HCT116 (cell line): ENCODE measurements at regions not wholly inside any gene's neighbourhood (a gene's known extent, or its start where the extent isn't known, plus 50 kb on each side); places are given as distances from the start of the nearest gene placed in this dataset.

Source experiments
- ATAC-seq: fragments of 200-7000 bp; cut with Tn5 transposase; 2 replicates; pipeline ENCODE4 v1.9.1; 2020; ENCODE audit warnings: mild to moderate bottlenecking, moderate library complexity
- BruUV-seq: library from RNA; stranded (reverse); fragments of 400-500 nt; replicated peaks from 2 replicates; lab custom pipeline; 2021; lab: Mats Ljungman, UMichigan
- CTCF ChIA-PET: fragments of 300-600 bp; sonication (Branson Sonifier 250); formaldehyde crosslinking; loops from one replicate; lab custom pipeline; 2021; ENCODE audit warnings: antibody characterized with exemption; lab: Charles Lee
- POLR2A ChIA-PET: fragments of 300-600, 350-600 bp; sonication (Branson Sonifier 250); formaldehyde crosslinking; loops from one replicate; lab custom pipeline; 2021; ENCODE audit warnings: antibody characterized with exemption; lab: Charles Lee
- RAD21 ChIA-PET, 2 experiments: fragments of 300-600 bp; sonication (Branson Sonifier 250); formaldehyde crosslinking; loops; one replicate each; lab custom pipeline; 2023; ENCODE audit warnings: low total read pairs in 2 of 2; ENCODE audit not compliant: uncharacterized antibody in 2 of 2, unreplicated experiment in 2 of 2, low non-redundant PET in 1 of 2; lab: Charles Lee
- DNase-seq: peaks from one replicate; pipeline ENCODE4 v3.0.0-alpha.2; 2010; ENCODE audit warnings: low read depth, low spot score
- H2AFZ ChIP-seq: fragments of 200-600 bp; shearing (Covaris generic), sonication (generic); 2 replicates; pipeline ENCODE4 v1.6.1; 2017; ENCODE audit warnings: low read depth, mixed run types, mixed read lengths, antibody characterized with exemption, low read length; ENCODE audit not compliant: poor library complexity, severe bottlenecking
- H3K27ac ChIP-seq: 2 replicates; pipeline ENCODE4 v1.5.1; 2012; ENCODE audit warnings: low read depth, low read length
- H3K27me3 ChIP-seq: fragments of 200-600 bp; sonication (generic); 2 replicates; pipeline ENCODE4 v1.6.1; 2016; ENCODE audit warnings: mixed run types, low read length, mixed read lengths; ENCODE audit not compliant: insufficient read depth
- H3K36me3 ChIP-seq, 2 experiments: fragments of 200-500 bp in 1 of 2; fragments of 200-600 bp in 1 of 2; sonication (Bioruptor generic) in 1 of 2; sonication (generic) in 1 of 2; 2 replicates each; pipeline versions ENCODE4 v1.5.1 to v1.6.1; 2014 to 2016; ENCODE audit warnings: low read length in 2 of 2, inconsistent platforms in 1 of 2, mixed read lengths in 1 of 2, mixed run types in 1 of 2; ENCODE audit not compliant: insufficient read depth in 2 of 2, control insufficient read depth in 1 of 2
- H3K4me1 ChIP-seq, 2 experiments: fragments of 200-600 bp in 1 of 2; sonication (generic) in 1 of 2; 2 replicates each; pipeline versions ENCODE4 v1.5.1 to v1.6.1; 2012 to 2017; ENCODE audit warnings: low read length in 2 of 2, inconsistent platforms in 1 of 2, mild to moderate bottlenecking in 1 of 2, mixed read lengths in 1 of 2, mixed run types in 1 of 2, moderate library complexity in 1 of 2; ENCODE audit not compliant: insufficient read depth in 2 of 2, control insufficient read depth in 1 of 2
- H3K4me2 ChIP-seq: fragments of 200-600 bp; sonication (generic); 2 replicates; pipeline ENCODE4 v1.6.1; 2017; ENCODE audit warnings: mixed run types, low read length, mixed read lengths
- H3K4me3 ChIP-seq, 2 experiments: fragments of 200-600 bp in 1 of 2; sonication (generic) in 1 of 2; replicated peaks in 1 of 2; 2 replicates each; pipeline ENCODE4 v1.5.1; 2011 to 2016; ENCODE audit warnings: low read length in 2 of 2, control low read depth in 1 of 2, low read depth in 1 of 2, mild to moderate bottlenecking in 1 of 2, mixed read lengths in 1 of 2, mixed run types in 1 of 2
- H3K79me2 ChIP-seq: fragments of 200-600 bp; sonication (generic); 2 replicates; pipeline ENCODE4 v1.6.1; 2017; ENCODE audit warnings: mild to moderate bottlenecking, mixed run types, low read length, moderate library complexity, mixed read lengths; ENCODE audit not compliant: insufficient read depth
- H3K9ac ChIP-seq: fragments of 200-600 bp; sonication (generic); 2 replicates; pipeline ENCODE4 v1.6.1; 2016; ENCODE audit warnings: low read length, mixed read lengths
- H3K9me2 ChIP-seq: fragments of 200-600 bp; sonication (generic), shearing (Covaris generic); 2 replicates; pipeline ENCODE4 v1.6.1; 2017; ENCODE audit warnings: mixed run types, mild to moderate bottlenecking, moderate library complexity; ENCODE audit not compliant: insufficient read depth
- H3K9me3 ChIP-seq, 2 experiments: fragments of 200-500 bp in 1 of 2; fragments of 200-600 bp in 1 of 2; sonication (Bioruptor generic) in 1 of 2; sonication (generic) in 1 of 2; 2 replicates each; pipeline ENCODE4 v1.6.1; 2014 to 2017; ENCODE audit warnings: low read length in 2 of 2, mixed read lengths in 2 of 2, inconsistent platforms in 1 of 2, low read depth in 1 of 2, mild to moderate bottlenecking in 1 of 2, mixed run types in 1 of 2, moderate library complexity in 1 of 2; ENCODE audit not compliant: control insufficient read depth in 1 of 2, insufficient read depth in 1 of 2
- H4K20me1 ChIP-seq: fragments of 200-600 bp; sonication (generic), shearing (Covaris generic); 2 replicates; pipeline ENCODE4 v1.6.1; 2017; ENCODE audit warnings: mixed run types, mild to moderate bottlenecking, moderate library complexity; ENCODE audit not compliant: insufficient read depth
- CTCF ChIP-seq, 3 experiments: fragments of 200-600 bp in 1 of 3; sonication (generic) in 1 of 3; IDR thresholded peaks in 2 of 3; conservative IDR thresholded peaks in 1 of 3; 2 replicates each; pipeline ENCODE4 v1.5.1; 2012 to 2017; ENCODE audit warnings: low read depth in 2 of 3, low read length in 2 of 3, antibody characterized with exemption in 1 of 3, borderline replicate concordance in 1 of 3, control low read depth in 1 of 3, mild to moderate bottlenecking in 1 of 3, mixed read lengths in 1 of 3, mixed run types in 1 of 3, moderate library complexity in 1 of 3; ENCODE audit not compliant: insufficient read depth in 1 of 3
- EGR1 ChIP-seq: IDR thresholded peaks from 2 replicates; pipeline ENCODE4 v1.6.1; 2012; ENCODE audit warnings: low read depth
- ELF1 ChIP-seq: IDR thresholded peaks from 2 replicates; pipeline ENCODE4 v1.6.1; 2012; ENCODE audit warnings: low read depth, borderline replicate concordance
- EZH2 ChIP-seq: fragments of 200-600 bp; sonication (generic); IDR thresholded peaks from 2 replicates; pipeline ENCODE4 v1.6.1; 2017; ENCODE audit warnings: antibody characterized with exemption, mixed run types
- EZH2phosphoT487 ChIP-seq: fragments of 200-600 bp; IDR thresholded peaks from 2 replicates; pipeline ENCODE4 v1.6.1; 2018; ENCODE audit warnings: antibody characterized with exemption, borderline replicate concordance
- JUND ChIP-seq: IDR thresholded peaks from 2 replicates; pipeline ENCODE4 v1.6.1; 2012
- MAX ChIP-seq: IDR thresholded peaks from 2 replicates; pipeline ENCODE4 v1.6.1; 2012
- SIN3A ChIP-seq: IDR thresholded peaks from 2 replicates; pipeline ENCODE4 v1.6.1; 2012; ENCODE audit warnings: low read depth
- TCF7L2 ChIP-seq: IDR thresholded peaks from 2 replicates; pipeline ENCODE4 v1.7.0; 2011; ENCODE audit warnings: borderline replicate concordance, inconsistent platforms; ENCODE audit not compliant: insufficient read depth, insufficient read length; ENCODE audit errors: extremely low read depth
- ZBTB33 ChIP-seq: IDR thresholded peaks from 2 replicates; pipeline ENCODE4 v1.6.1; 2011; ENCODE audit warnings: mild to moderate bottlenecking, low read length, moderate library complexity; ENCODE audit not compliant: insufficient replicate concordance; ENCODE audit errors: extremely low read depth
- ZNF274 ChIP-seq: fragments of 200-500 bp; sonication (Bioruptor generic); IDR thresholded peaks from 2 replicates; pipeline ENCODE4 v1.6.1; 2014; ENCODE audit warnings: mild to moderate bottlenecking, low read depth, low read length, inconsistent platforms
- intact Hi-C: fragments of 100-400 bp; cut with micrococcal nuclease; formaldehyde crosslinking; loops from 2 replicates; pipeline ENCODE4 v1.10.0; 2022
- TF ChIP-seq, protein P1 (sequence below): IDR thresholded peaks from 2 replicates; pipeline ENCODE4 v1.6.1; 2012

DNA sequence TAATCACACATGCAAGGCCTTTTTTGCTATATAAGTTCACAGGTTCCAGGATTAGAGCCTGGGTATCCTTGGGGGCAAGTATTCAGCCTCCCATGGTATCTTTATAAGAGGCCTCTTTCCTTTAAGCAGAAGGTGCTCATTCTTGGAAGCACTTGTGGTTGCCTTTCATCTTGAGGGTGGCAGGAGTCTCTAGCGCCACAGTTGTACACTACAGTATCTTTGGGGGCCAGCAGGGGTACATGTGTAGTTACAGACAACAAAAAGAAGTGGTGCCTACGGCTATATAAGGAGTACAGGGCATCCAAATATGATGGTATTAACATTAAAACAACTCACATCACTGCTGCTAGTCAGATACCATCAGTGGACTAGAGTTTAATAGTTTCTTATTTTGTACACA is 62.1 kb downstream of the CCR1 start:
- no peaks in the 10 kb centered on the region for H3K9me3 ChIP-seq
- ChIA-PET POLR2A (no interaction called here), CTCF (no interaction called here), RAD21 (no interaction called here)
- H3K9ac ChIP-seq: no peak overlapping the region
- no peak overlapping the region for H3K4me3 ChIP-seq
- no peak overlapping the region for H2AFZ ChIP-seq
- no peak for ATAC-seq
- H3K4me1 ChIP-seq: no peaks in the 10 kb centered on the region
- H3K27ac ChIP-seq: no peak overlapping the region
- no peaks in the 10 kb centered on the region for H3K36me3 ChIP-seq
- no peak for DNase-seq
- no peaks in the 10 kb centered on the region for H3K9me2 ChIP-seq
- BruUV-seq: no TSS peak
- intact Hi-C loops: no loop called here
- H3K27me3 ChIP-seq: no peaks in the 10 kb centered on the region
- no peaks in the 10 kb centered on the region for H3K79me2 ChIP-seq
- TF ChIP-seq JUND: no peak
- no peak for TF ChIP-seq ZNF274
- no peak for TF ChIP-seq TCF7L2
- no peak for TF ChIP-seq EGR1
- TF ChIP-seq, protein P1, sequence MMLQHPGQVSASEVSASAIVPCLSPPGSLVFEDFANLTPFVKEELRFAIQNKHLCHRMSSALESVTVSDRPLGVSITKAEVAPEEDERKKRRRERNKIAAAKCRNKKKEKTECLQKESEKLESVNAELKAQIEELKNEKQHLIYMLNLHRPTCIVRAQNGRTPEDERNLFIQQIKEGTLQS: no peak
- TF ChIP-seq, all 23 proteins: peak for 0
- H3K4me2 ChIP-seq: no peak overlapping the region
- H4K20me1 ChIP-seq: no peaks in the 10 kb centered on the region

- DNase-seq (no peak), ATAC-seq (no peak)
- Histone ChIP-seq H3K36me3 (no peaks in the 10 kb centered on the region), H4K20me1 (no peaks in the 10 kb centered on the region), H3K79me2 (no peaks in the 10 kb centered on the region), H2AFZ (no peak overlapping the region), H3K4me1 (no peaks in the 10 kb centered on the region), H3K4me3 (no peak overlapping the region), H3K27ac (no peak overlapping the region), H3K4me2 (no peak overlapping the region), H3K9me3 (no peaks in the 10 kb centered on the region), H3K27me3 (no peaks in the 10 kb centered on the region), H3K9me2 (no peaks in the 10 kb centered on the region), H3K9ac (no peak overlapping the region)
- ChIA-PET RAD21 (no interaction called here), CTCF (no interaction called here), POLR2A (no interaction called here)
- TF ChIP-seq ZBTB33 (no peak), CTCF (IDR thresholded peaks at IDR 0.05 in 2 of 3, conservative IDR thresholded peaks at IDR 0.05 in 1 of 3; ENCODE audit: borderline replicate concordance in 1 of 3, insufficient read depth in 1 of 3, low read depth in 2 of 3, low read length in 2 of 3) (no peak), ZNF274 (no peak), EZH2 (no peak), EZH2phosphoT487 (no peak), MAX (no peak), ELF1 (no peak), SIN3A (no peak)
- BruUV-seq: no TSS peak
- intact Hi-C loops: no loop called here
Observed at GRCh38 chr3:46145147-46145546, 63.0 kb downstream of the CCR1 start.
